Gastrocnemius medialis (tissue), 4 donors: ENCODE measurements at regions not wholly inside any gene's neighbourhood (a gene's known extent, or its start where the extent isn't known, plus 50 kb on each side); places are given as distances from the start of the nearest gene placed in this dataset.

Experiments
- CTCF ChIP-seq, 5 experiments: fragments of 450-650 bp in 3 of 5; fragments of 200-600 bp in 2 of 5; sonication (generic) in 2 of 5; IDR thresholded peaks in 4 of 5; conservative IDR thresholded peaks in 1 of 5; 1 replicate in 4 of 5; 2 replicates in 1 of 5; pipeline ENCODE4 v1.5.1; 2016 to 2019; ENCODE audit warnings: antibody characterized with exemption in 5 of 5, mild to moderate bottlenecking in 3 of 5, moderate library complexity in 3 of 5
- POLR2A ChIP-seq, 2 donors: fragments of 450-650 bp; IDR thresholded peaks; one replicate each; pipeline ENCODE4 v1.6.1; 2017; ENCODE audit warnings: antibody characterized with exemption in 2 of 2, mild to moderate bottlenecking in 2 of 2, moderate library complexity in 2 of 2

- TF ChIP-seq CTCF (IDR thresholded peaks at IDR 0.05 in 4 of 5, conservative IDR thresholded peaks at IDR 0.05 in 1 of 5) (no peak), POLR2A (IDR thresholded peaks at IDR 0.05) (no peak)
Observed at GRCh38 chr13:33352041-33352440, 66.5 kb upstream of the STARD13 start.
